Esophagus muscularis mucosa (tissue), 4 donors: ENCODE measurements at regions not wholly inside any gene's neighbourhood (a gene's known extent, or its start where the extent isn't known, plus 50 kb on each side); places are given as distances from the start of the nearest gene placed in this dataset.

ENCODE experiments used
- DNase-seq: peaks from one replicate; pipeline ENCODE4 v3.0.0-alpha.2; 2017; ENCODE audit errors: extremely low spot score
- H3K27ac ChIP-seq, 4 donors: fragments of 200-600 bp; sonication (generic); replicated peaks in 1 of 4; 1 replicate in 3 of 4; 2 replicates in 1 of 4; pipeline ENCODE4 v1.5.1; 2016 to 2019; ENCODE audit warnings: mild to moderate bottlenecking in 1 of 4
- H3K27me3 ChIP-seq, 4 donors: fragments of 200-600 bp; sonication (generic); one replicate each; pipeline versions ENCODE4 v1.5.1 to v1.6.0; 2016 to 2019
- H3K36me3 ChIP-seq, 4 donors: fragments of 200-600 bp; sonication (generic); one replicate each; pipeline ENCODE4 v1.5.1; 2016 to 2019
- H3K4me1 ChIP-seq, 4 donors: fragments of 200-600 bp; sonication (generic); one replicate each; pipeline ENCODE4 v1.5.1; 2016 to 2019
- H3K4me3 ChIP-seq, 4 donors: fragments of 200-600 bp; sonication (generic); 1 replicate in 2 of 4; 2 replicates in 2 of 4; pipeline ENCODE4 v1.5.1; 2016 to 2019; ENCODE audit warnings: mild to moderate bottlenecking in 4 of 4, moderate library complexity in 1 of 4
- H3K9me3 ChIP-seq, 4 donors: fragments of 200-600 bp; sonication (generic); 1 replicate in 3 of 4; 2 replicates in 1 of 4; pipeline ENCODE4 v1.5.1; 2016 to 2019
- EP300 ChIP-seq: sonication (generic); formaldehyde crosslinking; IDR thresholded peaks from one replicate; pipeline ENCODE4 v1.6.1; 2017; ENCODE audit warnings: antibody characterized with exemption
- POLR2A ChIP-seq: fragments of 450-650 bp; IDR thresholded peaks from one replicate; pipeline ENCODE4 v1.6.1; 2017; ENCODE audit warnings: antibody characterized with exemption, moderate library complexity, mild to moderate bottlenecking, low read depth
- POLR2AphosphoS5 ChIP-seq, 2 donors: sonication (generic); formaldehyde crosslinking; IDR thresholded peaks; one replicate each; pipeline ENCODE4 v1.6.1; 2017; ENCODE audit warnings: antibody characterized with exemption in 2 of 2
- WGBS: methylation state at CpG from one replicate; pipeline ENCODE4 v1.1.5; 2018; 5-methylcytosine and 5-hydroxymethylcytosine counted together
- intact Hi-C: fragments of 100-400 bp; cut with DNase I; formaldehyde crosslinking; loops from one replicate; pipeline ENCODE4 v1.15.1; 2023
- TF ChIP-seq, protein P1 (sequence below), 3 experiments: fragments of 200-600 bp in 2 of 3; fragments of 450-650 bp in 1 of 3; sonication (generic) in 2 of 3; IDR thresholded peaks; one replicate each; pipeline ENCODE4 v1.5.1; 2017 to 2019; ENCODE audit warnings: antibody characterized with exemption in 3 of 3, mild to moderate bottlenecking in 2 of 3, moderate library complexity in 1 of 3

DNA sequence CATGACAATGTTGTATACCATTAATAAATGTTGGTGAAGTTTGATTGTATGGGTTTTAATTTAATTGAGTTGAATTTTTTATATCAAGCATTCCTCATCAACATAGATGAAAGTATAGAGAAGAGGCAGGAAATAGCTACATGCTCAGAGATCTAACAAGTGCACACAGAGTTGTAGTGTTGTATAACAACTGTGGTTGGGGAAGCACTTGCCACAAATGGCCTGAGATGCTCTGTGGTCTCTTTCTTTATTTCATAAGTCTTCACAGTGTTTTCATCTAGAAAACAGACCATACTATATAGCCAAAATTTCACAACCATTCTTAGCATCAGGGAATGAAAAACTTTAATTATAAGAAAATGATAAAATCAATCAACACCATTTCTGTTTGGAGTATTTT lies 682.6 kb upstream of the NECTIN3 start:
- intact Hi-C loops = no loop called here
- Histone ChIP-seq H3K27me3 (no peaks in the 10 kb centered on the region), H3K27ac (no peak overlapping the region), H3K4me3 (no peak overlapping the region), H3K4me1 (no peaks in the 10 kb centered on the region), H3K9me3 (no peaks in the 10 kb centered on the region), H3K36me3 (no peaks in the 10 kb centered on the region)
- TF ChIP-seq POLR2AphosphoS5 (IDR thresholded peaks at IDR 0.05) (no peak), EP300 (no peak), POLR2A (no peak)
- TF ChIP-seq, protein P1, sequence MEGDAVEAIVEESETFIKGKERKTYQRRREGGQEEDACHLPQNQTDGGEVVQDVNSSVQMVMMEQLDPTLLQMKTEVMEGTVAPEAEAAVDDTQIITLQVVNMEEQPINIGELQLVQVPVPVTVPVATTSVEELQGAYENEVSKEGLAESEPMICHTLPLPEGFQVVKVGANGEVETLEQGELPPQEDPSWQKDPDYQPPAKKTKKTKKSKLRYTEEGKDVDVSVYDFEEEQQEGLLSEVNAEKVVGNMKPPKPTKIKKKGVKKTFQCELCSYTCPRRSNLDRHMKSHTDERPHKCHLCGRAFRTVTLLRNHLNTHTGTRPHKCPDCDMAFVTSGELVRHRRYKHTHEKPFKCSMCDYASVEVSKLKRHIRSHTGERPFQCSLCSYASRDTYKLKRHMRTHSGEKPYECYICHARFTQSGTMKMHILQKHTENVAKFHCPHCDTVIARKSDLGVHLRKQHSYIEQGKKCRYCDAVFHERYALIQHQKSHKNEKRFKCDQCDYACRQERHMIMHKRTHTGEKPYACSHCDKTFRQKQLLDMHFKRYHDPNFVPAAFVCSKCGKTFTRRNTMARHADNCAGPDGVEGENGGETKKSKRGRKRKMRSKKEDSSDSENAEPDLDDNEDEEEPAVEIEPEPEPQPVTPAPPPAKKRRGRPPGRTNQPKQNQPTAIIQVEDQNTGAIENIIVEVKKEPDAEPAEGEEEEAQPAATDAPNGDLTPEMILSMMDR (IDR thresholded peaks at IDR 0.05) = no peak
- DNase-seq = no peak

DNA sequence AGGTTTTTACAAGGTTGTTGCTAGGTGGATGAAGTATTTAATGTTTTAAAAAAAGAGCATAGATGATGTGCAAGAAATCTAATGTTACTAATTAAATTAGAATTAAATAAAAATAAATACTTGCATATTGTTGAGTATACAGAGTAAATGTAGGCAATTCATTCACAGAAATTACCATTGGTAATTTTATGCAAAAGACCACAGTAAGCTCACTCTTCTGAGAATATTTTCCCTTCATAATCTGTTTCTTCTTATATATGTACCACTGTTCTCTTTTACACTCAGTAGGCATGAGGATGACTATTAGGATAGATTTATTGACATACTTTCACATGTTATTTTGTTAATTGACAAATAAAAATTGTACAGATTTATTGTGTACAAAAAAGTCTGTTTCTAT lies 681.2 kb upstream of the NECTIN3 start:
- intact Hi-C loops = no loop called here
- TF ChIP-seq EP300 (no peak), POLR2AphosphoS5 (IDR thresholded peaks at IDR 0.05) (no peak), POLR2A (no peak)
- TF ChIP-seq, protein P1 (IDR thresholded peaks at IDR 0.05) = no peak
- no peaks in the 10 kb centered on the region for H3K27me3 ChIP-seq
- H3K36me3 ChIP-seq = no peaks in the 10 kb centered on the region
- H3K4me1 ChIP-seq = no peaks in the 10 kb centered on the region
- no peak for DNase-seq
- no peak overlapping the region for H3K4me3 ChIP-seq
- H3K27ac ChIP-seq = no peak overlapping the region
- H3K9me3 ChIP-seq = no peaks in the 10 kb centered on the region

DNA sequence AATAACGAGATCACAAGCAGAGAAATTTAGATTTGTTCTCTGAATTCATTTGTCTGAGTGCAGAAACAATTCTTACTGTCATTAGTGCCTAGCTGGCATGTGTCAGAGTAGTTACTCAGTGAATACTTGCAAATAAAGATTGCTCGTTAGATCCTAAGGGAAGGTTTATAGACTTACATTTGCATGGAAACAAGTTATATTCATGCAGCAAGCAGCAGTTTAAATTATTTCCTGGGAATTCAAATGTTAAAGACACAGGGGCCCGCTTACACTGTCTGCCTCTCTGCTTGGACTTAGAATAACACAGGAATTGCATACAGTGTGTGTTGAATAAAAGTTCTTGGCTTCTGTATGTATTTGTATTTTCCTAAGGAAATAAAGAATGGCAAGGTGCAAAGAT lies 680.6 kb upstream of the NECTIN3 start:
- intact Hi-C loops = no loop called here
- no peak for DNase-seq
- 77% methylated on average over 3 of the region's 3 CpGs for WGBS

DNA sequence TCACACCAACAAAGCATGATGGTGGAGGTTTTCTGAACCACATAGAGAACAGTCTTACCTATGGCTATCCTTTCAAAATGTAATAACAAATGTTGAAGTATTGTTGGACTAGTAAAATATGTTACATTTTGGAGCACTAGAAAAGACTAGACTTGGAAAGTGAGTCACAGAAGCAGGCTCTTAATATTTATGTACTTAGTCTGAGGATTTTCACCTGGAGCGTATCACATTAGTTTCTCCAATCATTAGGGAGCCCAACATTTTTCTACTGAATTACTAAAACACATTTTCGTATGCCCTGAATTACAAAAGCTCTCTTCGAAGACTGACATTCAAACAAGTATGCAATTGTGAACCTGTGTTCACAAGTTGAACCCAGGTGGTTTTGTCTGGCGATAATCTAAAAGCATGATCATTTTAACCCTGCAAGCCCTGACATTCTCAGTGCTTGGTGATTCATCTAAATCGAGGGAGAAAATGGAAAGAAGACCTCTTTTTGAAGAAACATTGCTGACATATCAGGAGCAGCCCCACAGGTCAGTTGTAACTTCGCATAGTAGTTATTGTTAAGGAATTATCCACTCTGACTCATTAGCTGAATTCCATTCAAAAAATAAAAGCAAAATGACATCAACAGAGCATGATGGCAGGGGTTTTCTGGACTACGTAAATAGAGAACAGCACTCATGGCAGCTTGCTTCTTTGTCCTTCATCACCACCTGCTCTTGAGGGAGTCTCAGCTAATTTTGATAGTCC lies 679.8 kb upstream of the NECTIN3 start:
- intact Hi-C loops = no loop called here
- H3K9me3 ChIP-seq = no peaks in the 10 kb centered on the region
- 90% methylated on average over 7 of the region's 7 CpGs for WGBS
- TF ChIP-seq, protein P1 (IDR thresholded peaks at IDR 0.05) = no peak
- TF ChIP-seq POLR2A (no peak), EP300 (no peak), POLR2AphosphoS5 (IDR thresholded peaks at IDR 0.05) (no peak)
- no peaks in the 10 kb centered on the region for H3K36me3 ChIP-seq
- no peak for DNase-seq
- H3K27me3 ChIP-seq = no peaks in the 10 kb centered on the region
- H3K27ac ChIP-seq = no peak overlapping the region
- H3K4me1 ChIP-seq = no peaks in the 10 kb centered on the region
- no peak overlapping the region for H3K4me3 ChIP-seq

More for the DNA sequence above, 680.6 kb upstream of the NECTIN3 start:
- Histone ChIP-seq H3K27ac (no peak overlapping the region), H3K36me3 (no peaks in the 10 kb centered on the region), H3K9me3 (no peaks in the 10 kb centered on the region), H3K27me3 (no peaks in the 10 kb centered on the region), H3K4me1 (no peaks in the 10 kb centered on the region), H3K4me3 (no peak overlapping the region)
- TF ChIP-seq POLR2A (no peak), EP300 (no peak), POLR2AphosphoS5 (IDR thresholded peaks at IDR 0.05) (no peak)
- TF ChIP-seq, protein P1 (IDR thresholded peaks at IDR 0.05) = no peak

DNA sequence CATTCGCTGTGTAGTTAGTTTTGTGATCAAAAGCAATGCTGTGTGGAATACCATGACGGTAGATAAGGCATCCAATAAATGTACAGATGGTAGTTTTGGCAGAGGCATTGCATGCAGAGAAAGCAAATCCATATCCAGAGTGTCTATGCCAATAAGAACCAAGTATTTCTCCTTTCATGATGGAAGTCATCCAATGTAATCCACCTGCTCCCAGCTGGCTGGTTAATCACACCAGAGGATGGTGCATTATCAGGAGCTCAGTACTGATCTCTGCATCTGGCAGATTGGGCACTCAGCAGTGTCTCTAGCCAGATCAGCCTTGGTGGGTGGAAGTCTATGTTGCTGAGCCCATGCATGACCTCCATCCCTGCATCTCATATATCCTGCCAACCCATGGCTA lies 677.7 kb upstream of the NECTIN3 start:
- Histone ChIP-seq H3K27ac (no peak overlapping the region), H3K9me3 (no peaks in the 10 kb centered on the region), H3K4me1 (no peaks in the 10 kb centered on the region), H3K36me3 (no peaks in the 10 kb centered on the region), H3K4me3 (no peak overlapping the region), H3K27me3 (no peaks in the 10 kb centered on the region)
- no peak for TF ChIP-seq POLR2A
- TF ChIP-seq, protein P1 (IDR thresholded peaks at IDR 0.05) = no peak
- TF ChIP-seq EP300 = no peak
- no peak for TF ChIP-seq POLR2AphosphoS5 (IDR thresholded peaks at IDR 0.05)
- no peak for DNase-seq
- intact Hi-C loops = no loop called here
- WGBS = 62% methylated on average over 2 of the region's 2 CpGs
